Urinary bladder (tissue), 3 donors: ENCODE measurements at regions not wholly inside any gene's neighbourhood (a gene's known extent, or its start where the extent isn't known, plus 50 kb on each side); places are given as distances from the start of the nearest gene placed in this dataset.

Experiments used
- DNase-seq: peaks from one replicate; pipeline ENCODE4 v3.0.0-alpha.2; 2015; ENCODE audit errors: extremely low spot score
- H3K27ac ChIP-seq: one replicate; pipeline ENCODE4 v1.5.1; 2013; ENCODE audit warnings: low read depth, mild to moderate bottlenecking, moderate library complexity
- H3K36me3 ChIP-seq: one replicate; pipeline ENCODE4 v1.6.1; 2013; ENCODE audit warnings: mild to moderate bottlenecking, moderate library complexity; ENCODE audit not compliant: insufficient read depth
- H3K4me1 ChIP-seq: one replicate; pipeline ENCODE4 v1.6.1; 2013; ENCODE audit warnings: mild to moderate bottlenecking, moderate library complexity; ENCODE audit not compliant: insufficient read depth
- H3K4me3 ChIP-seq: one replicate; pipeline ENCODE4 v1.5.1; 2013; ENCODE audit warnings: low read depth, low read length
- WGBS: extraction: QIAGEN DNeasy Blood & Tissue Kit; methylation state at CpG from one replicate; pipeline ENCODE4 v1.1.7; 2013; 5-methylcytosine and 5-hydroxymethylcytosine counted together
- donor health status: healthy with polysubstance abuse.
- donor health status: healthy.

DNA sequence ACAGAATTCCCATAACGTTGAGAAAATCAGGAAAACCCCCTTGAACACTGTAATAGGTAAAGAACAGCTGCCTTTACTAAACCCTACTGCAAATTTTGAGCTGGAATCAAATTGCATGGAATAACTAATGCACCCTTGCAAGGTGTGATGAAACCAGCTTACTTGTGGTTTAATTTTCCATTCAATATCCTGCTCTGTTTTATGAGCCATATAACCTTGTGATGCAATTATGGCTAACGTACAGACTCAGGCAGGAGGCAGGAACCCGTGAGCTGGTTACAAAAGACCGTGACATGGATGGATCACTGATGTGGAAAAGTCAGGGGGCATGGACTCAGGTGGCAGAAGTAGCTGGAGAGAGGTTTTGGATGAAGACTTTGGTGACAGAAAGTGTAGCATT is 438.6 kb downstream of the COG6 start:
- Histone ChIP-seq H3K36me3 (no peaks in the 10 kb centered on the region), H3K27ac (no peak overlapping the region), H3K4me1 (no peaks in the 10 kb centered on the region), H3K4me3 (no peak overlapping the region)
- WGBS: 80% methylated on average over 4 of the region's 4 CpGs
- no peak for DNase-seq

DNA sequence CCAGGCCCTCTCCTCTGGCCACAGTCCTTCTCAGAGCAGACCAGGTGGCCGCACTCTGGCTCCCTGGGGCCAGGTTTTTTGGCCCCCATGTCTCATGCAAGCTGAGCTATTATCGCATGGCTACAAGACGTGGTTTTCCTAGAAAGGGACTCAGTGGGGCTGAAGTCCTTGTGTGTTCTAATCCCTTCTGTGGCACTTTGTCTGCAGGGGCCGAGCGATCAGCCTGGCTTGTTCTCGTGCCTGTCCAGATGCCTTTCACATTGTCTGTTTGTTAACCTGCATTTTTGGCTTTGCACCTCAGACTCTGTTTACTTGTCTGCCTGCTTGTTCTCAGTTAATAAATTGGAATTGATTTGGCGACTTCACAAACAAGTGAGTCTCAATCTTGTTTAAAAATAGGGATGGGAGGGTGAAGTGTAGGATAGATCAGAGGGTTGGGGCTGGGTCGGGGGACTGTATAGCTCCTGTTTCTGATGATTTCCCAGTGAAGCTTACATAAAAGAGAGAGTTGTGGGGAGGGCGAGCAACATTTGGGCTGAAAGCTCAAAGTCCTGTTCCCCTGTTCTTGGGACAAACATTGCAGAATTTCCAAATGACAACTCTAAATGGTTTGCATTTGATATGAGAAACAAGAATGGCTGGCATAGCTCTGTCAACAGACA is 440.4 kb downstream of the COG6 start:
- no peak overlapping the region for H3K27ac ChIP-seq
- WGBS: 88% methylated on average over 9 of the region's 9 CpGs
- no peak overlapping the region for H3K4me3 ChIP-seq
- no peak for DNase-seq
- no peaks in the 10 kb centered on the region for H3K36me3 ChIP-seq
- no peaks in the 10 kb centered on the region for H3K4me1 ChIP-seq

DNA sequence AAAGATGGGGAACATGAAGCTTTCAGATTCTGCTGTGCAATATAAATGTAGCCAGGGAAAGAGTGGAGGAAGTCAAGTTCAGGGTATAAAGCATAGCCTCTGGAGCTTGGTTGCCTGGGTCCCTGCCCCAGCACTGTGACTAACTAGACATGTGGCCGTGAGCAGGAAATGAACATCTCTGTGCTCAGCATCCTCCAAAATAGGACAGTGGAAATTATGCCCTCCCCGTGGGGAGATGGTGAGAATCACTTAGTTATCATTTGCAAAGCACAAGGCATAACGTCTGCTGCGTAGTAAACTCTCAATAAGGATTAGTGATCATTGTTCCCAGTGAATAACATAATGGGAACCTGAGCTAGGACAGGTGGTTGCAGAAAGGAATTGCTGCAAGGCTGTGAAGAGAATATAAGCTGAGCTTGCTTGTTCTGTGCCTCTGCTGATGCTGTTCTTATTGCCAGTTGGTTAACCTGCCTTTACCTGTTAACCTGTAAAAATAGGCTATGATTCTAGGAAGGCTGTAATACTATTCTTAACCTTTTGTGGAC is 441.0 kb downstream of the COG6 start:
- DNase-seq: no peak
- H3K4me3 ChIP-seq: no peak overlapping the region
- H3K36me3 ChIP-seq: no peaks in the 10 kb centered on the region
- H3K27ac ChIP-seq: no peak overlapping the region
- H3K4me1 ChIP-seq: no peaks in the 10 kb centered on the region
- WGBS: 72% methylated on average over 4 of the region's 4 CpGs

GRCh38 chr13:40098246-40098645 is 442.8 kb downstream of the COG6 start:
- WGBS: 96% methylated on average over 7 of the region's 7 CpGs
- no peak for DNase-seq
- Histone ChIP-seq H3K4me1 (no peaks in the 10 kb centered on the region), H3K36me3 (no peaks in the 10 kb centered on the region), H3K4me3 (no peak overlapping the region), H3K27ac (no peak overlapping the region)

GRCh38 chr13:40101708-40102359 is 446.4 kb downstream of the COG6 start:
- 97% methylated on average over 3 of the region's 3 CpGs for WGBS
- DNase-seq: no peak
- Histone ChIP-seq H3K4me3 (no peak overlapping the region), H3K27ac (no peak overlapping the region), H3K4me1 (no peaks in the 10 kb centered on the region), H3K36me3 (no peaks in the 10 kb centered on the region)

GRCh38 chr13:40102360-40102727 is 446.9 kb downstream of the COG6 start:
- no peak overlapping the region for H3K27ac ChIP-seq
- no peak overlapping the region for H3K4me3 ChIP-seq
- 99% methylated on average over 3 of the region's 3 CpGs for WGBS
- no peaks in the 10 kb centered on the region for H3K36me3 ChIP-seq
- H3K4me1 ChIP-seq: no peaks in the 10 kb centered on the region
- DNase-seq: no peak

GRCh38 chr13:40102854-40103253 is 447.4 kb downstream of the COG6 start:
- Histone ChIP-seq H3K4me1 (no peaks in the 10 kb centered on the region), H3K36me3 (no peaks in the 10 kb centered on the region), H3K27ac (no peak overlapping the region), H3K4me3 (no peak overlapping the region)
- 89% methylated on average over 9 of the region's 9 CpGs for WGBS
- no peak for DNase-seq

- Histone ChIP-seq H3K4me3 (no peak overlapping the region), H3K36me3 (no peaks in the 10 kb centered on the region), H3K27ac (no peak overlapping the region), H3K4me1 (no peaks in the 10 kb centered on the region)
- DNase-seq: no peak
- 38% methylated on average over 4 of the region's 4 CpGs for WGBS
These were observed 448.4 kb downstream of the COG6 start for GRCh38 chr13:40103864-40104263.

- 96% methylated on average over 5 of the region's 5 CpGs for WGBS
- no peak overlapping the region for H3K27ac ChIP-seq
- H3K36me3 ChIP-seq: no peaks in the 10 kb centered on the region
- H3K4me3 ChIP-seq: no peak overlapping the region
- no peak for DNase-seq
- H3K4me1 ChIP-seq: no peaks in the 10 kb centered on the region
These were observed 449.8 kb downstream of the COG6 start for GRCh38 chr13:40105231-40105630.

GRCh38 chr13:40109351-40109844 is 453.9 kb downstream of the COG6 start:
- Histone ChIP-seq H3K36me3 (no peaks in the 10 kb centered on the region), H3K4me3 (no peak overlapping the region), H3K27ac (no peak overlapping the region), H3K4me1 (no peaks in the 10 kb centered on the region)
- DNase-seq: no peak
- WGBS: 60% methylated on average over 4 of the region's 4 CpGs

GRCh38 chr13:40113643-40114304 is 458.3 kb downstream of the COG6 start:
- DNase-seq: no peak
- Histone ChIP-seq H3K4me1 (no peaks in the 10 kb centered on the region), H3K4me3 (no peak overlapping the region), H3K36me3 (no peaks in the 10 kb centered on the region), H3K27ac (no peak overlapping the region)
- WGBS: 94% methylated on average over 8 of the region's 8 CpGs

DNA sequence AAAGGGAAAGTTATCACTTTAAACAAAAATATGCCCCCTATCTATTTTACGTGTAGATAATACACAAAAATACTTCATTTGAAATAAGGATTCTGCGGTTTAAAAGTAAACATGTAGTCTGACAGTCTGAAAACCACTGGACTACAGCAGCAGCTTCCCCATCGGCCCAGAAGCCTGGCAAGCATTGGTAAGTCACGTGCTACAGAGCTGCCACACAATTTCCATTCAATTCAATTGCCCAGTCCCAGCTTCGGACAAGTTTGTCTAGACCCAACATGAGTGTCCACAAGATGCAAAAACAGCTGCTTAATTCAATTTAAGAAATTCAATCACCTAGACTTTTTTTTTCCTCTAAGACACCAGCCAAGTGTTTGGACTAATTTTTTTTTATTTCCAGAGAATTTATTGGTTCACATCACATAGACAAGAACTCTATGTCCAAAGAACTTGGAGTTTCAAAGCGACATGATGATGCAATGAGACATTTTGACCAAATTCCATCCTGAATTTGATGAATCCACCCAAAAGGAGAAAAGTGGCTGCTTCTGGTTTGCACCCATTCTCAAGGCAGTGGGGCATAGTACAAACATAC is 458.9 kb downstream of the COG6 start:
- DNase-seq: no peak
- no peaks in the 10 kb centered on the region for H3K4me1 ChIP-seq
- H3K4me3 ChIP-seq: no peak overlapping the region
- no peaks in the 10 kb centered on the region for H3K36me3 ChIP-seq
- WGBS: 89% methylated on average over 6 of the region's 6 CpGs
- no peak overlapping the region for H3K27ac ChIP-seq

- 61% methylated on average over 2 of the region's 2 CpGs for WGBS
- DNase-seq: no peak
- H3K36me3 ChIP-seq: no peaks in the 10 kb centered on the region
- no peak overlapping the region for H3K4me3 ChIP-seq
- H3K4me1 ChIP-seq: no peaks in the 10 kb centered on the region
- no peak overlapping the region for H3K27ac ChIP-seq
These were observed 460.0 kb downstream of the COG6 start for GRCh38 chr13:40115426-40115825.

DNA sequence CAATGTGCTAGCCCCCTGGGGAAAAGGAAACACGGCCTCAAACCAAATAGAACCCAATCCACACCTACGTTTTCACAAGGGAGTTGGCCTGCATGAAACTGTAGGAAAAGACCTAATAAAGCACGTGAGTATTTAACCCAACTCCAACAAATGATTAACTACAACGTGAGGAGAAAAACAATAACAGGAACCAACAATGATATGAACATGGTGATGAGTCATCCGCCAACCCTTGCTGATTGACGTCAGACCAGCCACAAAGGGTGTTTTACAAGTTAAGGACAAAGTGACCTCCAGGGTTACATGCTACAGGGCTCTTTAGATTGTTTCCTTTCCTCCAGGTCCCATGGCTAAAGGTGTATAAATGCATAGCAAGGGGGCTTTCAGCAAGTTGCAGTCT is 460.5 kb downstream of the COG6 start:
- WGBS: 64% methylated on average over 6 of the region's 6 CpGs
- H3K4me1 ChIP-seq: no peaks in the 10 kb centered on the region
- H3K27ac ChIP-seq: no peak overlapping the region
- H3K4me3 ChIP-seq: no peak overlapping the region
- no peaks in the 10 kb centered on the region for H3K36me3 ChIP-seq
- no peak for DNase-seq
